ENCODE measurements at regions not wholly inside any gene's neighbourhood (a gene's known extent, or its start where the extent isn't known, plus 50 kb on each side); places are given as distances from the start of the nearest gene placed in this dataset.

- no TSS peak for BruUV-seq (replicated peaks)
- TF ChIP-seq EZH2phosphoT487 (IDR thresholded peaks at IDR 0.05; ENCODE audit: borderline replicate concordance, low read length) (no peak), CTCF (conservative IDR thresholded peaks at IDR 0.05; ENCODE audit: low read depth, low read length) (no peak), EZH2 (IDR thresholded peaks at IDR 0.05; ENCODE audit: low read length, unreplicated experiment) (no peak)
- Histone ChIP-seq H3K27ac (ENCODE audit: low read length) (no peak overlapping the region), H3K9ac (ENCODE audit: low read length) (no peak overlapping the region), H4K20me1 (ENCODE audit: low read length) (no peaks in the 10 kb centered on the region), H3K9me2 (replicated peaks; ENCODE audit: low read length) (no peaks in the 10 kb centered on the region), H3K79me2 (ENCODE audit: low read length) (no peaks in the 10 kb centered on the region), H2AFZ (ENCODE audit: low read length) (no peak overlapping the region), H3K4me3 (ENCODE audit: low read length) (no peak overlapping the region), H3K9me3 (ENCODE audit: low read length) (no peaks in the 10 kb centered on the region), H3K4me2 (ENCODE audit: low read length) (no peak overlapping the region), H3F3A (ENCODE audit: low read length, unreplicated experiment) (no peaks in the 10 kb centered on the region), H3K36me3 (ENCODE audit: low read depth, low read length) (no peaks in the 10 kb centered on the region), H3K4me1 (ENCODE audit: insufficient read depth, low read length) (no peaks in the 10 kb centered on the region), H3K27me3 (ENCODE audit: low read length) (no peaks in the 10 kb centered on the region)
- ChIA-PET POLR2A (ENCODE audit: unreplicated experiment) (no interaction called here), CTCF (no interaction called here)
- intact Hi-C loops (cut with micrococcal nuclease), result no loop called here
- no peak for DNase-seq
- no peak for ATAC-seq
Measured at GRCh38 chr3:139265131-139266016, 78.4 kb upstream of the MRPS22 start.

GRCh38 chr3:139267300-139268246 lies 76.2 kb upstream of the MRPS22 start:
- TF ChIP-seq EZH2phosphoT487 (IDR thresholded peaks at IDR 0.05; ENCODE audit: borderline replicate concordance, low read length) (no peak), EZH2 (IDR thresholded peaks at IDR 0.05; ENCODE audit: low read length, unreplicated experiment) (no peak), CTCF (conservative IDR thresholded peaks at IDR 0.05; ENCODE audit: low read depth, low read length) (no peak)
- Histone ChIP-seq H2AFZ (ENCODE audit: low read length) (no peak overlapping the region), H3K9ac (ENCODE audit: low read length) (no peak overlapping the region), H3F3A (ENCODE audit: low read length, unreplicated experiment) (no peaks in the 10 kb centered on the region), H3K4me3 (ENCODE audit: low read length) (no peak overlapping the region), H3K27ac (ENCODE audit: low read length) (no peak overlapping the region), H3K36me3 (ENCODE audit: low read depth, low read length) (no peaks in the 10 kb centered on the region), H3K27me3 (ENCODE audit: low read length) (no peaks in the 10 kb centered on the region), H4K20me1 (ENCODE audit: low read length) (no peaks in the 10 kb centered on the region), H3K9me3 (ENCODE audit: low read length) (no peaks in the 10 kb centered on the region), H3K79me2 (ENCODE audit: low read length) (no peaks in the 10 kb centered on the region), H3K4me2 (ENCODE audit: low read length) (no peak overlapping the region), H3K4me1 (ENCODE audit: insufficient read depth, low read length) (no peaks in the 10 kb centered on the region), H3K9me2 (replicated peaks; ENCODE audit: low read length) (no peaks in the 10 kb centered on the region)
- CTCF ChIA-PET, result no interaction called here
- DNase-seq (no peak), ATAC-seq (no peak)
- intact Hi-C loops (cut with micrococcal nuclease), result no loop called here
- no TSS peak for BruUV-seq (replicated peaks)
- POLR2A ChIA-PET (ENCODE audit: unreplicated experiment), result no interaction called here
